ENCODE measurements at regions not wholly inside any gene's neighbourhood (a gene's known extent, or its start where the extent isn't known, plus 50 kb on each side); places are given as distances from the start of the nearest gene placed in this dataset.

GRCh38 chr11:127619946-127620345, 619.4 kb upstream of the KIRREL3 start:
- TF ChIP-seq REST (IDR thresholded peaks at IDR 0.05; ENCODE audit: unreplicated experiment) (no peak), POLR2AphosphoS5 (IDR thresholded peaks at IDR 0.05; ENCODE audit: low read depth) (no peak), EZH2 (IDR thresholded peaks at IDR 0.05; ENCODE audit: low read depth, unreplicated experiment) (no peak), CTCF (conservative IDR thresholded peaks at IDR 0.05; ENCODE audit: low read depth in 2 of 2) (no peak), EZH2phosphoT487 (IDR thresholded peaks at IDR 0.05; ENCODE audit: unreplicated experiment) (no peak), ETS1 (IDR thresholded peaks at IDR 0.05) (no peak), ZNF114 (CRISPR knock-in tag; IDR thresholded peaks at IDR 0.05) (no peak), CREB1 (CRISPR knock-in tag; IDR thresholded peaks at IDR 0.05; ENCODE audit: low read depth) (no peak), ZNF462 (CRISPR knock-in tag; IDR thresholded peaks at IDR 0.05) (no peak), NANOG (IDR thresholded peaks at IDR 0.05; ENCODE audit: borderline replicate concordance) (no peak), JUNB (IDR thresholded peaks at IDR 0.05; ENCODE audit: unreplicated experiment) (no peak), ZNF331 (CRISPR knock-in tag; IDR thresholded peaks at IDR 0.05; ENCODE audit: low read depth) (no peak)

Data from GM23338 (cell line).